ENCODE measurements at regions not wholly inside any gene's neighbourhood (a gene's known extent, or its start where the extent isn't known, plus 50 kb on each side); places are given as distances from the start of the nearest gene placed in this dataset.

- DNase-seq (ENCODE audit: low read depth) = no peak
These were observed 700.6 kb downstream of the NLGN4X start for GRCh38 chrX:5528057-5528456.

- DNase-seq (ENCODE audit: low read depth) = no peak
These were observed 702.5 kb downstream of the NLGN4X start for GRCh38 chrX:5526191-5526590.

GRCh38 chrX:5490786-5491563, 737.7 kb downstream of the NLGN4X start:
- DNase-seq (ENCODE audit: low read depth) = no peak

GRCh38 chrX:5474282-5474681, 754.4 kb downstream of the NLGN4X start:
- no peak for DNase-seq (ENCODE audit: low read depth)

- DNase-seq (ENCODE audit: low read depth) = no peak
These were observed 770.3 kb downstream of the NLGN4X start for GRCh38 chrX:5458300-5458842.

- no peak for DNase-seq (ENCODE audit: low read depth)
These were observed 779.3 kb downstream of the NLGN4X start for GRCh38 chrX:5449323-5449722.

GRCh38 chrX:5431823-5432222, 796.8 kb downstream of the NLGN4X start:
- DNase-seq (ENCODE audit: low read depth) = no peak

- DNase-seq (ENCODE audit: low read depth) = no peak
These were observed 803.5 kb downstream of the NLGN4X start for GRCh38 chrX:5425119-5425518.

GRCh38 chrX:5417381-5417780, 811.3 kb downstream of the NLGN4X start:
- DNase-seq (ENCODE audit: low read depth) = no peak

- DNase-seq (ENCODE audit: low read depth) = no peak
These were observed 812.9 kb downstream of the NLGN4X start for GRCh38 chrX:5415738-5416137.

- no peak for DNase-seq (ENCODE audit: low read depth)
These were observed 819.6 kb downstream of the NLGN4X start for GRCh38 chrX:5409106-5409505.

GRCh38 chrX:5402461-5402860, 826.2 kb downstream of the NLGN4X start:
- no peak for DNase-seq (ENCODE audit: low read depth)

GRCh38 chrX:5399403-5399802, 829.3 kb downstream of the NLGN4X start:
- DNase-seq (ENCODE audit: low read depth) = no peak

- no peak for DNase-seq (ENCODE audit: low read depth)
These were observed 831.3 kb downstream of the NLGN4X start for GRCh38 chrX:5397409-5397808.

GRCh38 chrX:5390376-5390775, 838.3 kb downstream of the NLGN4X start:
- DNase-seq (ENCODE audit: low read depth) = no peak

GRCh38 chrX:5388087-5388486, 840.6 kb downstream of the NLGN4X start:
- DNase-seq (ENCODE audit: low read depth) = no peak

- DNase-seq (ENCODE audit: low read depth) = no peak
These were observed 848.2 kb downstream of the NLGN4X start for GRCh38 chrX:5380426-5380825.

GRCh38 chrX:5341902-5342301, 886.8 kb downstream of the NLGN4X start:
- DNase-seq (ENCODE audit: low read depth) = no peak

- DNase-seq (ENCODE audit: low read depth) = no peak
These were observed 891.5 kb downstream of the NLGN4X start for GRCh38 chrX:5337160-5337559.

GRCh38 chrX:5324546-5324945, 904.1 kb downstream of the NLGN4X start:
- DNase-seq (ENCODE audit: low read depth) = no peak

GRCh38 chrX:5314148-5314547, 914.5 kb downstream of the NLGN4X start:
- DNase-seq (ENCODE audit: low read depth) = no peak

GRCh38 chrX:5307416-5307815, 921.3 kb downstream of the NLGN4X start:
- DNase-seq (ENCODE audit: low read depth) = no peak

GRCh38 chrX:5306654-5307121, 922.0 kb downstream of the NLGN4X start:
- DNase-seq (ENCODE audit: low read depth) = no peak

- DNase-seq (ENCODE audit: low read depth) = no peak
These were observed 923.2 kb downstream of the NLGN4X start for GRCh38 chrX:5305452-5305851.

Data from activated gamma-delta T cell treated with anti-CD3 and anti-CD28 coated beads, Interleukin-2, amount 50 U/mL, for 16 hours (primary cell).